ENCODE measurements at regions not wholly inside any gene's neighbourhood (a gene's known extent, or its start where the extent isn't known, plus 50 kb on each side); places are given as distances from the start of the nearest gene placed in this dataset.

GRCh38 chr14:22338381-22338780 is 250.6 kb downstream of the DAD1 start:
- no peak for TF ChIP-seq POLR2A (IDR thresholded peaks at IDR 0.05; ENCODE audit: control extremely low read depth in 1 of 2, low read depth in 2 of 2, low read length in 2 of 2)
- TF ChIP-seq ZNF274 (IDR thresholded peaks at IDR 0.05; ENCODE audit: borderline replicate concordance, extremely low read depth, low read length), result no peak
- no peak for TF ChIP-seq EGR1 (IDR thresholded peaks at IDR 0.05; ENCODE audit: borderline replicate concordance, low read depth, low read length)
- TF ChIP-seq EP300 (IDR thresholded peaks at IDR 0.05; ENCODE audit: borderline replicate concordance in 1 of 2, low read depth in 2 of 2, low read length in 2 of 2), result no peak
- no peak for TF ChIP-seq SP1 (IDR thresholded peaks at IDR 0.05; ENCODE audit: low read depth, low read length)
- TF ChIP-seq RXRA (IDR thresholded peaks at IDR 0.05; ENCODE audit: insufficient read depth, low read depth, low read length), result no peak
